Endothelial cell of umbilical vein (primary cell): ENCODE measurements at regions not wholly inside any gene's neighbourhood (a gene's known extent, or its start where the extent isn't known, plus 50 kb on each side); places are given as distances from the start of the nearest gene placed in this dataset.

Source experiments
- BruUV-seq: library from RNA; stranded (reverse); fragments of 400-500 nt; replicated peaks from 2 replicates; lab custom pipeline; 2021; lab: Mats Ljungman, UMichigan
- CTCF ChIA-PET: fragments of 300-600, 350-600 bp; sonication (Branson Sonifier 250); formaldehyde crosslinking; loops from one replicate; lab custom pipeline; 2021; ENCODE audit warnings: antibody characterized with exemption, inconsistent platforms; lab: Charles Lee
- POLR2A ChIA-PET: fragments of 300-600, 350-600 bp; sonication (Branson Sonifier 250); formaldehyde crosslinking; loops from one replicate; lab custom pipeline; 2021; ENCODE audit warnings: antibody characterized with exemption, inconsistent platforms; lab: Charles Lee
- DNase-seq: peaks from one replicate; pipeline ENCODE4 v3.0.0-alpha.2; 2011; ENCODE audit warnings: low read depth, low spot score
- FAIRE-seq: peaks from 2 replicates; lab custom pipeline; 2011; peaks lifted over from hg19 to GRCh38; lab: Jason Lieb, UNC
- H2AFZ ChIP-seq: 2 replicates; pipeline ENCODE4 v1.6.0; 2012; ENCODE audit warnings: low read depth, low read length, control low read depth, inconsistent platforms
- H3K27ac ChIP-seq: 2 replicates; pipeline ENCODE4 v1.5.1; 2011; ENCODE audit warnings: low read depth, mild to moderate bottlenecking, control low read depth, low read length, moderate library complexity; ENCODE audit not compliant: insufficient read depth
- H3K27me3 ChIP-seq, 2 experiments: 2 replicates each; pipeline versions ENCODE4 v1.6.0 to v1.6.1; 2011; ENCODE audit warnings: low read length in 2 of 2, mixed read lengths in 1 of 2; ENCODE audit not compliant: control insufficient read depth in 2 of 2, insufficient read depth in 2 of 2
- H3K36me3 ChIP-seq, 2 experiments: 2 replicates in 1 of 2; 3 replicates in 1 of 2; pipeline ENCODE4 v1.5.1; 2011; ENCODE audit warnings: low read length in 2 of 2, mild to moderate bottlenecking in 1 of 2, moderate library complexity in 1 of 2; ENCODE audit not compliant: control insufficient read depth in 2 of 2, insufficient read depth in 2 of 2; ENCODE audit errors: extremely low read depth in 1 of 2
- H3K4me1 ChIP-seq: 3 replicates; pipeline ENCODE4 v1.5.1; 2011; ENCODE audit warnings: mild to moderate bottlenecking, low read length; ENCODE audit not compliant: control insufficient read depth, insufficient read depth; ENCODE audit errors: extremely low read depth
- H3K4me2 ChIP-seq: 2 replicates; pipeline ENCODE4 v1.6.1; 2011; ENCODE audit warnings: low read length, control low read depth, mixed read lengths; ENCODE audit not compliant: insufficient read depth
- H3K4me3 ChIP-seq, 3 experiments: fragments of 200-600 bp in 1 of 3; sonication (generic), shearing (Covaris generic) in 1 of 3; replicated peaks in 1 of 3; 2 replicates each; pipeline ENCODE4 v1.5.1; 2011 to 2016; ENCODE audit warnings: control low read depth in 3 of 3, low read length in 3 of 3, mild to moderate bottlenecking in 2 of 3, inconsistent platforms in 1 of 3, low read depth in 1 of 3, moderate library complexity in 1 of 3; ENCODE audit not compliant: insufficient read depth in 1 of 3
- H3K79me2 ChIP-seq: 2 replicates; pipeline ENCODE4 v1.6.0; 2012; ENCODE audit warnings: low read length, inconsistent platforms; ENCODE audit not compliant: control insufficient read depth, insufficient read depth
- H3K9ac ChIP-seq: replicated peaks from 2 replicates; pipeline ENCODE3; 2011; ENCODE audit warnings: low read length, control low read depth; ENCODE audit not compliant: insufficient read depth; ENCODE audit errors: extremely low read depth
- H3K9me1 ChIP-seq: replicated peaks from 3 replicates; pipeline ENCODE4 v1.6.0; 2011; ENCODE audit warnings: mild to moderate bottlenecking, low read length; ENCODE audit not compliant: control insufficient read depth, insufficient read depth; ENCODE audit errors: extremely low read depth
- H3K9me3 ChIP-seq: replicated peaks from 2 replicates; pipeline ENCODE4 v1.5.1; 2012; ENCODE audit warnings: low read length, inconsistent platforms; ENCODE audit not compliant: control insufficient read depth, insufficient read depth
- H4K20me1 ChIP-seq: replicated peaks from 2 replicates; pipeline ENCODE3; 2011; ENCODE audit warnings: mild to moderate bottlenecking, low read length; ENCODE audit not compliant: control insufficient read depth, insufficient read depth; ENCODE audit errors: extremely low read depth
- CTCF ChIP-seq, 2 donors: IDR thresholded peaks; 1 replicate in 1 of 2; 2 replicates in 1 of 2; pipeline ENCODE4 v1.5.1; 2011; ENCODE audit warnings: low read length in 2 of 2, mild to moderate bottlenecking in 2 of 2, moderate library complexity in 2 of 2, control low read depth in 1 of 2, inconsistent platforms in 1 of 2, low read depth in 1 of 2; ENCODE audit not compliant: insufficient read depth in 1 of 2; ENCODE audit errors: extremely low read depth in 1 of 2
- EZH2 ChIP-seq: IDR thresholded peaks from 2 replicates; pipeline ENCODE4 v1.6.1; 2012; ENCODE audit warnings: borderline replicate concordance, low read depth, mild to moderate bottlenecking, moderate library complexity, low read length, inconsistent platforms; ENCODE audit not compliant: severe bottlenecking
- FOS ChIP-seq: IDR thresholded peaks from 2 replicates; pipeline ENCODE4 v1.6.1; 2011; ENCODE audit warnings: mild to moderate bottlenecking, low read length, moderate library complexity, borderline replicate concordance; ENCODE audit not compliant: insufficient read depth
- GATA2 ChIP-seq: IDR thresholded peaks from 2 replicates; pipeline ENCODE4 v1.7.0; 2011; ENCODE audit warnings: low read depth, mild to moderate bottlenecking, moderate library complexity, mixed read lengths, low read length; ENCODE audit not compliant: insufficient read length, insufficient read depth
- JUN ChIP-seq: IDR thresholded peaks from 2 replicates; pipeline ENCODE4 v1.6.1; 2011; ENCODE audit warnings: borderline replicate concordance, low read depth; ENCODE audit not compliant: insufficient read length, insufficient read depth
- MAX ChIP-seq: IDR thresholded peaks from 2 replicates; pipeline ENCODE4 v1.6.1; 2011; ENCODE audit not compliant: insufficient read depth, insufficient read length
- MYC ChIP-seq: IDR thresholded peaks from one replicate; pipeline ENCODE4 v1.6.1; 2011; ENCODE audit warnings: mild to moderate bottlenecking, low read depth, low read length
- POLR2A ChIP-seq: IDR thresholded peaks from 2 replicates; pipeline ENCODE4 v1.6.1; 2012; ENCODE audit warnings: low read depth, mild to moderate bottlenecking, control low read depth, low read length
- POLR2AphosphoS5 ChIP-seq: IDR thresholded peaks from 2 replicates; pipeline ENCODE4 v1.6.1; 2012; ENCODE audit warnings: low read depth, mild to moderate bottlenecking, control low read depth, low read length, moderate library complexity; ENCODE audit not compliant: insufficient read depth
- dilution Hi-C: fragments of 300-500 bp; cut with MboI; formaldehyde crosslinking; loops from one replicate; pipeline ENCODE4 v1.15.0; 2019; ENCODE audit warnings: low sequenced_read_pairs; ENCODE audit not compliant: extremely low pct_ligation_motif_present
- intact Hi-C: fragments of 100-400 bp; cut with micrococcal nuclease; formaldehyde crosslinking; loops from one replicate; pipeline ENCODE4 v1.10.0; 2022

- TF ChIP-seq GATA2: no peak
- TF ChIP-seq POLR2A: no peak
- no peak for TF ChIP-seq FOS
- TF ChIP-seq CTCF (IDR thresholded peaks at IDR 0.05; ENCODE audit: extremely low read depth in 1 of 2, insufficient read depth in 1 of 2, low read depth in 1 of 2, low read length in 2 of 2): no peak
- no peak for TF ChIP-seq JUN
- no peak for TF ChIP-seq EZH2
- no peak for TF ChIP-seq MAX
- TF ChIP-seq MYC: no peak
- TF ChIP-seq POLR2AphosphoS5: no peak
- FAIRE-seq (no peak), DNase-seq (no peak)
- Histone ChIP-seq H3K4me1 (peaks cover 7% of the 10 kb centered on the region), H3K4me2 (no peak overlapping the region), H3K27me3 (no peaks in the 10 kb centered on the region), H3K36me3 (no peaks in the 10 kb centered on the region), H3K4me3 (no peak overlapping the region), H2AFZ (no peak overlapping the region), H4K20me1 (no peaks in the 10 kb centered on the region), H3K9ac (no peak overlapping the region), H3K9me3 (no peaks in the 10 kb centered on the region), H3K9me1 (no peaks in the 10 kb centered on the region), H3K27ac (no peak overlapping the region), H3K79me2 (no peaks in the 10 kb centered on the region)
- intact Hi-C loops: no loop called here
- ChIA-PET POLR2A (no interaction called here), CTCF (no interaction called here)
- dilution Hi-C loops: no loop called here
- BruUV-seq: no TSS peak
Observed at GRCh38 chr3:32048487-32049182, 57.8 kb upstream of the GPD1L start.
